ENCODE measurements at regions not wholly inside any gene's neighbourhood (a gene's known extent, or its start where the extent isn't known, plus 50 kb on each side); places are given as distances from the start of the nearest gene placed in this dataset.

DNA sequence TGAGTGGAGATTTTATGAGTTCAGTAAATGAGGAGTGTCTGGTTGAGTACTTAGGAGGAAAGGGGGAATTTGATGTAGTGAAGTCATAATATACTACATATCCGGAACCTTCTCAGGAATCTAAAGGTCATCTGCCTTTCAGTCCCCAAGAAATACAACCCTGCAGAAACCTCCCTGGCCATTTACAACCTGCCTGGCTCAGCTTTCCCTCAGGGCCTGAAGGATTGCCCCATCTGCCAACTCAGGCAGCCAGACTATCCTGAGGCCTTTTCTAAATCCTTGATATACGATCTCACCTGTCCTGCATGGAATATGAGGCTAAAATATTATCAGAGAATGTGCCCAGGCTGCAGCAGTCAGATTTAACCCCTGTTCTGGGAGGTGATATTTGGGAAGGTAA, 165.4 kb upstream of the SPOPL start:
- H3K36me3 ChIP-seq = no peaks in the 10 kb centered on the region
- intact Hi-C loops (cut with DNase I) = no loop called here
- WGBS = 93% methylated on average over 2 of the region's 2 CpGs
- TF ChIP-seq POLR2AphosphoS5 (IDR thresholded peaks at IDR 0.05) = no peak
- H3K4me3 ChIP-seq = no peak overlapping the region
- no peak overlapping the region for H3K27ac ChIP-seq (replicated peaks in 1 of 4)
- H3K27me3 ChIP-seq = no peaks in the 10 kb centered on the region
- DNase-seq (ENCODE audit: extremely low spot score) = no peak
- no peaks in the 10 kb centered on the region for H3K4me1 ChIP-seq
- H3K9me3 ChIP-seq = no peaks in the 10 kb centered on the region

DNA sequence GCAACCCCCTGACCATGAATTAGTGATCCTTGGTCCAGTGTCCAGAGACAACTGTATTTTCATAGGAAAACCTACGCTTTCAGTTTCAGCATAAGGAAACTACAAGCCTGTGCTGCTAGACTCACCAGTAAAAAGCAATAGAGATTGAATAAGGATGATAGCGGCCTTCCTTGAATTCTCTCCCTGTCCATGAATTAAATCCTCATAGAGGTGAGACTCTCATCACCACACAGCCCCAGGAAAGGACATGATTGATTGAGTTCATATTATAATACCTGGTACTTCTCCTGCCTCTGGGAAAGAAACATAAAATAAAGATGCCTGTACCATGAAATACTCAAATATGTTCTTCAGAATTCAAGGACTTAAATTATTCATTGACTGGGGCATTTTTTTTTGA, 146.3 kb upstream of the SPOPL start:
- Histone ChIP-seq H3K4me1 (peaks cover 0 to 16% (median 10%) of the 10 kb centered on the region in 4 donors), H3K27me3 (no peaks in the 10 kb centered on the region), H3K27ac (replicated peaks in 1 of 4) (no peak overlapping the region), H3K36me3 (no peaks in the 10 kb centered on the region), H3K9me3 (no peaks in the 10 kb centered on the region), H3K4me3 (no peak overlapping the region)
- 93% methylated on average over 2 of the region's 2 CpGs for WGBS
- intact Hi-C loops (cut with DNase I) = no loop called here
- no peak for TF ChIP-seq EP300 (IDR thresholded peaks at IDR 0.05)
- TF ChIP-seq POLR2AphosphoS5 (IDR thresholded peaks at IDR 0.05) = no peak
- TF ChIP-seq POLR2A (IDR thresholded peaks at IDR 0.05; ENCODE audit: low read depth) = no peak
- TF ChIP-seq, protein P1, sequence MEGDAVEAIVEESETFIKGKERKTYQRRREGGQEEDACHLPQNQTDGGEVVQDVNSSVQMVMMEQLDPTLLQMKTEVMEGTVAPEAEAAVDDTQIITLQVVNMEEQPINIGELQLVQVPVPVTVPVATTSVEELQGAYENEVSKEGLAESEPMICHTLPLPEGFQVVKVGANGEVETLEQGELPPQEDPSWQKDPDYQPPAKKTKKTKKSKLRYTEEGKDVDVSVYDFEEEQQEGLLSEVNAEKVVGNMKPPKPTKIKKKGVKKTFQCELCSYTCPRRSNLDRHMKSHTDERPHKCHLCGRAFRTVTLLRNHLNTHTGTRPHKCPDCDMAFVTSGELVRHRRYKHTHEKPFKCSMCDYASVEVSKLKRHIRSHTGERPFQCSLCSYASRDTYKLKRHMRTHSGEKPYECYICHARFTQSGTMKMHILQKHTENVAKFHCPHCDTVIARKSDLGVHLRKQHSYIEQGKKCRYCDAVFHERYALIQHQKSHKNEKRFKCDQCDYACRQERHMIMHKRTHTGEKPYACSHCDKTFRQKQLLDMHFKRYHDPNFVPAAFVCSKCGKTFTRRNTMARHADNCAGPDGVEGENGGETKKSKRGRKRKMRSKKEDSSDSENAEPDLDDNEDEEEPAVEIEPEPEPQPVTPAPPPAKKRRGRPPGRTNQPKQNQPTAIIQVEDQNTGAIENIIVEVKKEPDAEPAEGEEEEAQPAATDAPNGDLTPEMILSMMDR (IDR thresholded peaks at IDR 0.05) = no peak
- DNase-seq (ENCODE audit: extremely low spot score) = no peak

DNA sequence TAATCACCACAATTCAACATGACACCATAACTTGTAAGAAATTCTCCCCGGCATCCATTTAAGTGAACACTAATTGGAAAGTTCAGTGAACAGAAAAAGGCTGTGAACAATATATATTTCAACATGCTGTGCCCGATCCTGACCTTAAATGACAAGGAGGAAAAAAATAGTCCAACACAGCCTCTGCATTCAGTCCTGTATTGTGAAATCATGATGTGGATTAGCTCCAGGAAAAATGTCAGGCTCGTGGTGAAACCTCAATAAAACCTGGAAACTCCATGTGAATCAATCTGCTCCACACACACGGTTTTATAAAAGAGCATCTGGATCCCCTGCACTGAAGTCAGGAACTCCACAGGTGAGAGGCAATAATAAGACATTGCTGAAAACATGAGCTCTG, 145.4 kb upstream of the SPOPL start:
- Histone ChIP-seq H3K9me3 (no peaks in the 10 kb centered on the region), H3K4me3 (no peak overlapping the region), H3K27me3 (no peaks in the 10 kb centered on the region), H3K36me3 (no peaks in the 10 kb centered on the region), H3K4me1 (peaks cover 0 to 16% (median 10%) of the 10 kb centered on the region in 4 donors), H3K27ac (replicated peaks in 1 of 4) (no peak overlapping the region)
- TF ChIP-seq, protein P1 (IDR thresholded peaks at IDR 0.05) = no peak
- TF ChIP-seq POLR2A (IDR thresholded peaks at IDR 0.05; ENCODE audit: low read depth) = no peak
- TF ChIP-seq POLR2AphosphoS5 (IDR thresholded peaks at IDR 0.05) = no peak
- TF ChIP-seq EP300 (IDR thresholded peaks at IDR 0.05) = no peak
- WGBS = 32% methylated on average over 4 of the region's 4 CpGs
- intact Hi-C loops (cut with DNase I) = no loop called here
- DNase-seq (ENCODE audit: extremely low spot score) = no peak

DNA sequence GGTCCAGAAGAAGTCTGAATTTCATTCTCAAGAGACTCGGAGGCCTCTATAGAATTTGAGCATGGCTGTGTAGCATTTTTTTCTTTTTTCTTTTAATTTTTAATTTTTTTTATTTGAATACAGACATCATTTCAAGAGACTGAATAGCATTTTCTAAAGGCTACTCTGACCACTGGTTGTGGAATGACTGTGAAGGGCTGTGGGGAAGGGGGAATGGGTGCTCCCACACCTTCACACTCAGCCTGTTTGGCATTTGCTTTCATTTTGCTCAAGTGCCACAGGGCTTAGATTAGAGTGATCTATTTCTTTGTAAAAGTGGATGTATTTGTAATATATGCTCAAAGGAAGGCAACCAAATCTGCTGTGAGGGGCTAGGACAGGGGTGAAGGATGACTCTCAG, 142.0 kb upstream of the SPOPL start:
- Histone ChIP-seq H3K27ac (replicated peaks in 1 of 4) (no peak overlapping the region), H3K4me3 (no peak overlapping the region), H3K4me1 (peaks cover 0 to 21% (median 10%) of the 10 kb centered on the region in 4 donors), H3K27me3 (no peaks in the 10 kb centered on the region), H3K36me3 (no peaks in the 10 kb centered on the region), H3K9me3 (no peaks in the 10 kb centered on the region)
- intact Hi-C loops (cut with DNase I) = no loop called here
- DNase-seq (ENCODE audit: extremely low spot score) = no peak
- WGBS = 95% methylated on average over 1 of the region's 1 CpG
- TF ChIP-seq EP300 (IDR thresholded peaks at IDR 0.05) (no peak), POLR2AphosphoS5 (IDR thresholded peaks at IDR 0.05) (no peak), POLR2A (IDR thresholded peaks at IDR 0.05; ENCODE audit: low read depth) (no peak)
- TF ChIP-seq, protein P1 (IDR thresholded peaks at IDR 0.05) = no peak

DNA sequence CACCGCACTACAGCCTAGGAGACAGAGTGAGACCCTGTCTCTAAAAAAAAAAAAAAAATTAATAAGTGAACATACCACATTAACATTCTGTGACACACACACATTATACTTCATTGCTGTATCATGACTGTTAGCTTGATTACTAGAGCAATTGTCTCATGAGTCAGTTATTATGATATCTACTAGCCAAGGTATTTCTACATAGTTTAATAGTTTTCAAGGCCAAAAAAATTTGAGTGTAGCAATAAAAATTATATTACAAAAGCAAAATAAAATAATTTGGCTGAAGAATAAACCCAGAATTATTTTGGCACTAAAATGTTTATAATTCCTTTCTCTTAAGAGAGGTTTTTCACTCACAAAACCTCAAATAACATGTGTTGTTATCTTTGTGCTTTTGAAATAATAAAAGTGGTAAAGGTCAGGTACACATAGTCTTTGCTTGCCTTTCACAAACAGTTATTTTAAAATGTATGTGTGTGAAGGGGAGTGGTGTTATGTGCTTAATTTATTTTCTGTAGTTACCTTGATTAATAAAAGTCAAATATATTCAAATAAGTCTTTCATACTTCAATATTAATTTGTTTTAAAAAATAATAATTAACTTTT, 136.9 kb upstream of the SPOPL start:
- Histone ChIP-seq H3K27ac (replicated peaks in 1 of 4) (no peak overlapping the region), H3K27me3 (no peaks in the 10 kb centered on the region), H3K36me3 (no peaks in the 10 kb centered on the region), H3K9me3 (no peaks in the 10 kb centered on the region), H3K4me3 (no peak overlapping the region), H3K4me1 (peaks cover 0 to 19% (median 0%) of the 10 kb centered on the region in 4 donors)
- no peak for DNase-seq (ENCODE audit: extremely low spot score)
- intact Hi-C loops (cut with DNase I) = no loop called here
- TF ChIP-seq POLR2A (IDR thresholded peaks at IDR 0.05; ENCODE audit: low read depth) (no peak), POLR2AphosphoS5 (IDR thresholded peaks at IDR 0.05) (no peak), EP300 (IDR thresholded peaks at IDR 0.05) (no peak)
- TF ChIP-seq, protein P1 (IDR thresholded peaks at IDR 0.05) = no peak
- 92% methylated on average over 1 of the region's 1 CpG for WGBS

Data from esophagus muscularis mucosa (tissue), 4 donors.